Gastroesophageal sphincter (tissue), 3 donors: ENCODE measurements at regions not wholly inside any gene's neighbourhood (a gene's known extent, or its start where the extent isn't known, plus 50 kb on each side); places are given as distances from the start of the nearest gene placed in this dataset.

Experiments used
- CTCF ChIP-seq, 4 experiments: fragments of 200-600 bp in 2 of 4; fragments of 450-650 bp in 2 of 4; sonication (generic) in 1 of 4; IDR thresholded peaks; one replicate each; pipeline ENCODE4 v1.5.1; 2017 to 2019; ENCODE audit warnings: antibody characterized with exemption in 4 of 4, mild to moderate bottlenecking in 2 of 4, moderate library complexity in 2 of 4
- POLR2A ChIP-seq, 2 donors: fragments of 450-650 bp; IDR thresholded peaks; one replicate each; pipeline ENCODE4 v1.6.1; 2017; ENCODE audit warnings: antibody characterized with exemption in 2 of 2, mild to moderate bottlenecking in 2 of 2, moderate library complexity in 1 of 2
- POLR2AphosphoS5 ChIP-seq: sonication (generic); formaldehyde crosslinking; IDR thresholded peaks from one replicate; pipeline ENCODE4 v1.6.1; 2017; ENCODE audit warnings: antibody characterized with exemption

DNA sequence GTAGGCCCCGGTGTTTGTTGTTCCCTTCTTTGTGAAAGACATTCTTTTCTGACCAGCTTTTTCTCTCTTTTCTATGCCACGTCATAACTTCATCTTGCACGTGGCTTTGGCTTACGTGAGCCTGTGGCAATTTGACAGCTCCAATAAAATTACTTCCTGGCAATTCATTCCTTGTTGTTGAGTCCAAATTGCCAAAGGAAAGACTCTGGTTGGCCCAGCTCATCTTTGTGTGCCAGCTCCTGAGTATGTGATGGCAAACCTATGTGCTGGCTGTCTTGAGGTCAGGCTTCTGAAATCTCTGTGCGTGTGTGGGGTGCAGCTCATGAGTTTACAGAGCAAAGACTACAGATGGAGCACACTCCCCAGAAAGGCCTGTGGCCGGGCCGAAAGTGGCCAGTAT, 272.5 kb upstream of the SGK1 start:
- TF ChIP-seq CTCF (IDR thresholded peaks at IDR 0.05) (no peak), POLR2AphosphoS5 (no peak), POLR2A (IDR thresholded peaks at IDR 0.05) (no peak)
